AG09319 (cell line): ENCODE measurements at regions not wholly inside any gene's neighbourhood (a gene's known extent, or its start where the extent isn't known, plus 50 kb on each side); places are given as distances from the start of the nearest gene placed in this dataset.

Experiments
- DNase-seq: peaks from one replicate; pipeline ENCODE4 v3.0.0-alpha.2; 2010; ENCODE audit warnings: low read depth; ENCODE audit errors: extremely low read depth
- CTCF ChIP-seq: IDR thresholded peaks from 2 replicates; pipeline ENCODE4 v1.5.1; 2011; ENCODE audit warnings: low read depth, mild to moderate bottlenecking, inconsistent platforms, low read length, moderate library complexity

GRCh38 chr13:30151388-30151787 lies 156.0 kb downstream of the KATNAL1 start:
- DNase-seq, result no peak
- TF ChIP-seq CTCF, result no peak

GRCh38 chr13:30149248-30149647 lies 158.1 kb downstream of the KATNAL1 start:
- no peak for TF ChIP-seq CTCF
- no peak for DNase-seq

GRCh38 chr13:30148786-30149185 lies 158.6 kb downstream of the KATNAL1 start:
- DNase-seq, result no peak
- no peak for TF ChIP-seq CTCF

- no peak for DNase-seq
- TF ChIP-seq CTCF, result no peak
Measured at GRCh38 chr13:30148171-30148754, 159.1 kb downstream of the KATNAL1 start.

- DNase-seq, result no peak
Measured at GRCh38 chr13:30147421-30147820, 159.9 kb downstream of the KATNAL1 start.

GRCh38 chr13:30147015-30147414 lies 160.3 kb downstream of the KATNAL1 start:
- no peak for TF ChIP-seq CTCF
- DNase-seq, result no peak

More at GRCh38 chr13:30147421-30147820, 159.9 kb downstream of the KATNAL1 start:
- no peak for TF ChIP-seq CTCF

GRCh38 chr13:30145709-30146367 lies 161.5 kb downstream of the KATNAL1 start:
- no peak for DNase-seq
- no peak for TF ChIP-seq CTCF
